H54 (cell line): ENCODE measurements at regions not wholly inside any gene's neighbourhood (a gene's known extent, or its start where the extent isn't known, plus 50 kb on each side); places are given as distances from the start of the nearest gene placed in this dataset.

Experiments
- DNase-seq: peaks from one replicate; pipeline ENCODE4 v3.0.0; 2011; ENCODE audit warnings: low spot score, mixed read lengths; ENCODE audit not compliant: insufficient read length
- FAIRE-seq: peaks from 3 replicates; lab custom pipeline; 2011; peaks lifted over from hg19 to GRCh38; lab: Jason Lieb, UNC
- POLR2A ChIP-seq: IDR thresholded peaks from 2 replicates; pipeline ENCODE4 v1.6.1; 2011; ENCODE audit warnings: low read depth, mild to moderate bottlenecking, low read length

DNA sequence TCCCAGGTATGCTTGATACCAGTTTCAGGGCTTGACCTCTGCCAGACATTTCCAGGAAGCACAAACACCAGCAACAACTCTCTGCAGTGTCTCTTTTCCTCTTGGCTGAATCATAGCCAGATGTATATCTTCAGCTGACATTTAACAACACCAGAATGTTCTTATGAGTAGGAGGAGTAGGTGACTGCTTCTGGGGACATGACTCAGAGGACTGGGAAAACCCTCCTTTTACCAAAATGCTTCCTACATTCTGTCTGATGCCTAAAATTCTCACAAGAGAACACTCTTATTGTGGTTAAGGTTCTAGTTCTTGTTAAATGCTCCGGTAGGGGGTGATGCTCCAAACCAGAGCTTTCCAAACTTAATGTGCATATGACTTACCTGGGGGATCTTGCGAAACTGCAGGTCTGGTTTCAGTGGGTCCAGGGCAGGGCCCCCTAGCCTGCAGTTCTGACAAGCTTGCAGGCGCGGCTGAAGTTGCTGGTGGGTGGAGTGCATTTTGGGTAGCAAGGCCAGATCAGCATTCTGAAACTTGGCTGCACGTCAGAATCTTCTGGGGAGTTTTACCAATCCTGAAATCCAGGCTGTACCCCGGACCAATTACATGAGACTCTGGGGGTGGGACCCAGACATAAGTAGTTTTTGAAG is 329.3 kb upstream of the RPS6KA3 start:
- DNase-seq (no peak), FAIRE-seq (no peak)
- no peak for TF ChIP-seq POLR2A

DNA sequence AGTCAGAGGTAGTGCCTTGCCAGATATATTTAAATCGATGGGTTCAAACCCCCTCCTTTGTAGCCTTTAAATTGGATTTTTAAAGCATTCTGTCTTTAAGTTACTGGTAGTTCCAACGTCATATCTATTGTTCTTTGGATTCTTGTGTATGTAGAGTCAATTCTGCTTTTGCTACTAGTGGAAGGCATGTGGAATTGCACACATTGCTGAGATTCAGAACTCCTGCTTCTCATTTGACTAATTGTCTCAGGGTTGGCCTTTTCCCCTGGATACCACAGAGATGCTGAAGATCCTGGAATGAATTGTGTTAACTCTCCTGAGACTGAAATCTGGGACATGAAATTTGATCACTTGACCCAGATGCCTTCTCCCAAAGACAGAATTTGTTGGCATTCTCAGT is 328.3 kb upstream of the RPS6KA3 start:
- TF ChIP-seq POLR2A, result no peak
- no peak for FAIRE-seq
- DNase-seq, result no peak

DNA sequence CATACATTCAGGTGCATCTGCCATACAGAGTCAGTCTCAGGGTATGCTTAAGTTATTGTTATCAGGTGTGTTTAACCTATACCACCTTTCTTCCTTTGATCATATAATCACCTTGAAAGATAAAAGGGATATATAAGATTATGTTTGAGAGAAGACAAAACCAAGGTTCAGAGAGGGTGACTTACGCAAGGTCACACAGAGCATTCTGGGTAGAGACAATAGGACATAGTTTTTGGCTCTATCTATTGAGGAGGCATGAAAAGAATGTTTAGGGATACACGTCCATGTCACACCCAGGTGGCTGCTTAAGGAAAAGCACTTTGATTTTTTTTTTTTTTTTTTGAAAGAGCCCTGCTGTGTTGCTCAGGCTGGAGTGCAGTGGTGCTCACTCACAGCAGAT is 327.1 kb upstream of the RPS6KA3 start:
- FAIRE-seq (no peak), DNase-seq (no peak)
- TF ChIP-seq POLR2A, result no peak

DNA sequence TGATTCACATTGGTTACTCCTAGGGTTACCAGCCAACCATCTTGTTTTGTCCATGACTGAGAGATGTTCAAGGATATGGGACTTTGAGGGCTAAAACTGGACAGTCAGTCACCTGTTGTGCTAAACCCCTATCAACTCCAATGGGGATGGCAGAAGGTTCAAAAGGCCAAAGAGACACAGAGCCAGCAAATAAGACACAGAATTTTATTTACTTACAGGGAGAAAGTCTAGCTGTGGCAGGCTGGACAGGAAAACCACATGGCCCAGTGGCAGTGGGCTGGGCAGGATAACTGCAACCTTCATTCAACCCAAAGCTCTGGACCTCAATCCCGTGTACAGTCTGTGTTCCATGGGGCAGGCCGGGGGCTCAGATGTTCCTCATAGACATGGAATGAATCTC is 326.7 kb upstream of the RPS6KA3 start:
- FAIRE-seq (no peak), DNase-seq (no peak)
- no peak for TF ChIP-seq POLR2A

DNA sequence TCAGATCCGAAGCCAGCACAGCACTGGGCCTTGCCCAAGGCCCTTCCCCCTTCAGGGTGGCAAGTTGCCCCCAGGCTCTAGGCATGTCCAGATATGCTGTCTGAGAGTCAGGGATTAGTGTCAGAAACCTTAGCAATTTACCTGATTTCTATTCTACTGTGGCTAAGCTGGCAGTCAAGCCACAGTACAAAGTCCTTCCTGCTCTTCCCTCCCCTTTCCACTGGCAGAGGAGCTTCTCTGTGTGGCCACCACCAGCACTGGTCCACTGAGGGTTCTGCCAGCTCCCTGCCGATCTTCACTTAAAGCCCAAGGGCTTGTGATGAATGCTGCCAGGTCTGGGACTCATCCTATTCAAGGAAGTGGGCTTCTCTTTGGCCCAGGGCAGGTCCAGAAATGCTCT is 324.5 kb upstream of the RPS6KA3 start:
- no peak for DNase-seq
- no peak for FAIRE-seq
- no peak for TF ChIP-seq POLR2A

DNA sequence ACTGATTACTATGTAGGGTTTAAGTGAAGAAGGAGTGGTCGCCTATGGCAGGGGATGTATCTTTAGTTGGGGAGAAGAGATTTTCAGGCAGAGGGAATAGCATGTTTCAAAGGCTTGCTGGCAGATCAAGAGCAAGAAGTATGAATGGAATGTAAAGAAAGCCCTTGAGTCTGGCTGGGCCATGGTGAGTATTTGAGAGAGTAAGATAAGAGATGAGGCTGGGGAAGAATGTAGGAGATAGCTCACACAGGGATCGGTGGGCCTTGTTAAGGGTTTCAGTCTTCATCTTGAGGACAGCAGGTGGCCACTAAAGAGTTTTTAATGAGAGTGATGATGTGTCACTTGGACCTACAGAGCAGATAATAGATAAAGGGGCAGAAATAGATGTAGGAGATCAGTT is 319.1 kb upstream of the RPS6KA3 start:
- DNase-seq (no peak), FAIRE-seq (no peak)
- no peak for TF ChIP-seq POLR2A

DNA sequence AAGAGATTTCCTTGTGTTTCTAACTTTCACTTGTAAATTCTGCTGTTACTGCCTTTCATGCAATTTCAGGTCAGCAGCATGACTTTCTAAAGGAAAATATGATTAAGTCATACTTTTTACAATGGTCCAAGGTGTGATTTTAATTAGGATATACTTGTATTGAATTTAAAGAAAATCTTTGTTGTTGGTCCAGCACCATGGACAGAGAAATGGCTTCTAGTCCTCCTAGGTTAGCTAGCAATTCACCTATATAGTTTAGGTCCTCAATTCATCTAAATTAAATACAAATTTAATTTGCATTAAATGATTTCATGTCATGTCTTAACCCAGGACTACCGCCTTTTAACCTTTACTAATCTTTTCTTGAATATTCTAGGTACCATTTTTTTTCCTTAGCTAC is 304.9 kb upstream of the RPS6KA3 start:
- DNase-seq, result no peak
- no peak for FAIRE-seq
- no peak for TF ChIP-seq POLR2A

DNA sequence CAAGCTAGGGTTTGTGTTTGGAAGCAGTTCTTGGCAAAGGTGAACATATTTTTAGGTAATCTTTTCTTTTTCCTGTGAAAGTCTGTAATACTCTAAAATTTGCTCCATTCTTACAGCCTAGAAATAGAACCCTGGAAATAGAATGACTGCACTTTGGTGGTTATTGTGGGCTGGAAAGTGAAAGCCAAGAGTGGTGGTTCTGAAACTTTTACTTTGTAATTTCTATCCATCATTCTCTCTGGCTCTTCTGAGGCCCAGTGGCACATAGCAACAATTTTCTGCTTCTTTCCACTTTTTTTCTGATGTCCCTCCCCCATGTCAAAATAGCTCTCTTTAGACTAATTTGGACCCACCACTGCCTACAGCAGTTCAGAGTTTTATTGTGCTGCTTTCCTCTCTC is 300.4 kb upstream of the RPS6KA3 start:
- FAIRE-seq (no peak), DNase-seq (no peak)
- no peak for TF ChIP-seq POLR2A

DNA sequence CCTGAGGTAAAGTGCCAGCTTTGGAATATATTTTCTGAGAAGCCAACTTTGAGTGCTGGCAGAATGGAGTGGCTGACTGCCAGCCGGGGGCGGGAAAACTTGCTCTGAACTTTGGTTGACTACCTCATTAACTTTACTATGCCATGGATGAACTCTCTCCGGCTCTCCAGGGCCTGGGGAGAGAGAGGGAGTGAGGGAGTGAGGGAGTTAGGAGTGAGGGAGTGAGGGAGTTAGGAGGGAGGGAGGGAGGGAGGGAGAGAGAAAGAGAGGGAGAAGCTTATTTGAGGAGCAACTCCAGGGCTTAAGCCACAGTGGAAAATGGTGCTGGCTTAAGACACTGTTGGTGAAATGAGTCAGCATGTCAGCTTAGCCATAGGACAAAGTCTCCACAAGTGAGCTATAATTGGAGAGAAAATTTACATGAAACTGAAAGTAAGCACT is 280.9 kb upstream of the RPS6KA3 start:
- FAIRE-seq, result no peak
- TF ChIP-seq POLR2A, result no peak
- peak; percentile 2 for DNase-seq

DNA sequence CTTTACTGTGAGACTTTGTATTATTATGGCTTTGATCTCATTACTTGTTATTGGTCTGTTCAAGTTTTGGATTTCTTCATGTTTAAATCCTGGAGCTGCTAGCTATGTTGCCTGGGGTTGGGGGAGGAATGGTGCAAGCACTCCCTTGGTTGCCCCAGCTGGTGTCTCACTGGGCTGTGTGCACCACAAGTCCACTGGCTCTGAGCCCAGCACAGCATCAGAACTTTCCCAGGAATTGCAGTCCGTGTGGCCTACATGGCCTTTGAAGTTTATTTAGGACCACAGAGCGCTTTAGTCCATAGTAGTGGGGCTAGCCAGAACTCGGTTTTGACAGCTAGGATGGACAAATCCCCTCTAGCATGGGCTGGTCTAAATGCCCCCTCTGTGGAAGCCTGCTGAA is 278.8 kb upstream of the RPS6KA3 start:
- TF ChIP-seq POLR2A, result no peak
- no peak for DNase-seq
- FAIRE-seq, result no peak

DNA sequence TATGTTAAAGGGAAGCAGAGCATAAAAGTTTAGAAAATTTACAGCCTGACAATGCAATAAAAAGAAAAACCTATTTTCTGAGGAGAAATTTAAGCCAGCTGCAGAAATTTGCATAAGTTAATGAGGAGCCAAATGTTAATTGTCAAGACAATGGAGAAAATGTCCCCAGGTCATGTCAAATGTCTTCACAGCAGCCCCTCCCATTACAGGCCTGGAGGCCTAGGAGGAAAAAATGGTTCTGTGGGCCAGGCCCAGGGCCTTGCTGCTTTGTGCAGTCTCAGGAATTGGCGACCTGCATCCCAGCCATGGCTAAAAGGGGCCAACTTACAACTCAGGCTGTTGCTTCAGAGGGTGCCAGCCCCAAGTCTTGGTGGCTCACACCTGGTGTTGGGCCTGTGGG is 275.4 kb upstream of the RPS6KA3 start:
- no peak for TF ChIP-seq POLR2A
- FAIRE-seq (no peak), DNase-seq (no peak)

DNA sequence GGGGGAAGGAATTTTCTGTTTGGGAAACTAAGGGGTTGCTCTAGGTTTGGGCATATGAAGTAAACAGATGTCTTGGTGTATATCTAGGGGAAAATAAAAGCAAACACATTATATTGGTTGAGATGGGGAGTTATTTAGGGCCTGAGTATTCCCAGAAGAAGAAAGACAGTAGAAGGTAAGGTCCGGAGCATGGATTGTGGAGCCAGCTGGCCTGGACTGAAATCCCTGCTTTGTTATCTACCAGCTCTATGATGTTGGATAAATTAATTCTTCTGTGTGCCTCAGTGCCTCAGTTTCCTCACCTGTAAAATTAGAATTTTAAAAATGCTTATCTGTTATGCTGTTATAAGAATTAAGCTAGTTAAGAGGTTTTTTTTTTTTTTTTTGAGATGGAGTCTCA is 272.3 kb upstream of the RPS6KA3 start:
- no peak for DNase-seq
- no peak for TF ChIP-seq POLR2A

DNA sequence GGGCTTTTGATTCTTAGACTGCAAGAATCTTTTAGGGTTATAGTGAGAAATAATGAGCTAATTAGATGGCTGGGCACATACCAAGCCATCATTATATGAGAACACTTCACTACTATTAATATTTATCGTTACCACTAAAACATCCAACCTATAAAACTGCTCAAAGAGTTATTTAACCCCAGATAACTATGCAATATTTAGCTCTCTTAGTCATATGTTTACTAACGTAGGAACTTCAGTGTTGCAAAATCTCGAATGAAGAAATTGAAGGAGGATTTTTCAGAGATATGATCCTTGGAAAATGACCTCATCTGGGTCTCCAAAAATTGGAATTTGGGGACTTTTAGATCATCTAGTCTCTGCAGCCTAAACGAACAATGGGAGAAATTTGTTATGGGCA is 265.0 kb upstream of the RPS6KA3 start:
- DNase-seq, result no peak
- TF ChIP-seq POLR2A, result no peak
- no peak for FAIRE-seq

More for the DNA sequence above, 272.3 kb upstream of the RPS6KA3 start:
- no peak for FAIRE-seq

DNA sequence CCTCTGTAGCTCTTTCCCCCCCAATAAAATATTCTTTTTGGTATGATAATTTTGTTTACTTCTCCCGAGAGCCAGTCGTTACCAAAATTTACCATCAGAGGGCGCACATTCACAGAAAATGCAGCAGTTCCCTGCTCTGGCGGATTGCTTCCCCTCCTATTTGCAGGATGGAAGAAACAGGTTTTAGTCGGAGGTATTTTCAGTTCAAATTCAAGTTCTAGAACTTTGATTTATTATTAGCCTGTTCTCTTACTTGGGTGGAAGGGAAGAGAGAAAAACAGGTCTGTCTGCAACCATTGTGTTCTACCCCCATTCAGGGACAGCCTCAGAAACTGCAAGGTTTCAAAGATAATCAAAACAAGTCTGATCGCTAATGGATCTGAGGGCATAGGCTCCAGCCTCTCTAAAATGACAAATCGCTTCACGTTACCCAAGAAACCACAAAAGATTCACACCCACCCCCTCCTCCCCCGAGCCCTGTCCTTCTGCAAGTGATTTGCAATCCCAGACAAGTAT is 263.8 kb upstream of the RPS6KA3 start:
- DNase-seq (no peak), FAIRE-seq (no peak)
- no peak for TF ChIP-seq POLR2A

DNA sequence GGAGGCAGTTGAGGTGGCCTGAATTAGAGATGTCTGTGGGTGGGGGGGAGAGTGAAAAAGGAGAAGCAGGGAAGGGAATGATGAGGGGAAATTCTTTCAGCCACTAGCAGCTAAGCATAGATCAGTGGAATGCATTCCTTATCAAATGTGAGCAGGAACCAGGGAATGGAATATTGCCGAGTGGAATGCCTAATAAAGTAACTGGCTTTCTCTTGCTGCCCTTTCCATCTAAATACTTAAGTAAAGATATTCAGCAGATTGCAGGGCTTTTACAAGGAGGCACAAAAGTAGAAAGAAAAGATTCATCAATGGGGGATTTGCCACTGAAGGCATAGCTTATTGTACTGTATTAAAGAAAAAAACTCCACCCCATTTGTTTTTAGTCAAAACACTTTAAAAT is 263.0 kb upstream of the RPS6KA3 start:
- DNase-seq, result no peak
- no peak for FAIRE-seq
- no peak for TF ChIP-seq POLR2A
